ENCODE measurements at regions not wholly inside any gene's neighbourhood (a gene's known extent, or its start where the extent isn't known, plus 50 kb on each side); places are given as distances from the start of the nearest gene placed in this dataset.
"Not testable (repeated sequence)": the region's sequence is repeated elsewhere in the genome, so short reads cannot be mapped to it uniquely, and the experiment has no call there.

DNA sequence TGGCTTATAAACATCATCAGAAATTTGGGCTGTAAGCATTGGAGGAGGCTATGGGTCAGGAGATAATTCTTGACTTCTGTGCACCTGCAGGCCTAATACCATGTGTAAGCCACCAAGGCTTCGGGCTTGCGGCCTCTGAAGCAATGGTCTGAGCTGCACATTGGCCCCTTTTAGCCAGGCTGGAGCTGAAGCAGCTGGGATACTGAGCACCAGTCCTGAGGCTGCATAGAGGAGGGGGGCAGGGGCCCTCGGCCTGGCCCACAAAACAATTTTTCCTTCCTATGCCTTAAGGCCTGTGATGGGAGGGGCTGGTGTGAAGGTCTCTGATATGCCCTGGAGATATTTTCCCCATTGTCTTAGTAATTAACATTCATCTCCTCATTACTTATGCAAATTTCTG is 373.0 kb upstream of the HTR2C start:
- Histone ChIP-seq H3K36me3 (no peaks in the 10 kb centered on the region), H3K27me3 (no peaks in the 10 kb centered on the region), H3K27ac (no peak overlapping the region), H3K4me3 (no peak overlapping the region), H3K4me1 (no peaks in the 10 kb centered on the region), H3K9me3 (no peaks in the 10 kb centered on the region)
- no peak for TF ChIP-seq POLR2A (IDR thresholded peaks at IDR 0.05)
- TF ChIP-seq, protein P1, sequence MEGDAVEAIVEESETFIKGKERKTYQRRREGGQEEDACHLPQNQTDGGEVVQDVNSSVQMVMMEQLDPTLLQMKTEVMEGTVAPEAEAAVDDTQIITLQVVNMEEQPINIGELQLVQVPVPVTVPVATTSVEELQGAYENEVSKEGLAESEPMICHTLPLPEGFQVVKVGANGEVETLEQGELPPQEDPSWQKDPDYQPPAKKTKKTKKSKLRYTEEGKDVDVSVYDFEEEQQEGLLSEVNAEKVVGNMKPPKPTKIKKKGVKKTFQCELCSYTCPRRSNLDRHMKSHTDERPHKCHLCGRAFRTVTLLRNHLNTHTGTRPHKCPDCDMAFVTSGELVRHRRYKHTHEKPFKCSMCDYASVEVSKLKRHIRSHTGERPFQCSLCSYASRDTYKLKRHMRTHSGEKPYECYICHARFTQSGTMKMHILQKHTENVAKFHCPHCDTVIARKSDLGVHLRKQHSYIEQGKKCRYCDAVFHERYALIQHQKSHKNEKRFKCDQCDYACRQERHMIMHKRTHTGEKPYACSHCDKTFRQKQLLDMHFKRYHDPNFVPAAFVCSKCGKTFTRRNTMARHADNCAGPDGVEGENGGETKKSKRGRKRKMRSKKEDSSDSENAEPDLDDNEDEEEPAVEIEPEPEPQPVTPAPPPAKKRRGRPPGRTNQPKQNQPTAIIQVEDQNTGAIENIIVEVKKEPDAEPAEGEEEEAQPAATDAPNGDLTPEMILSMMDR (IDR thresholded peaks at IDR 0.05): no peak
- no peak for DNase-seq

DNA sequence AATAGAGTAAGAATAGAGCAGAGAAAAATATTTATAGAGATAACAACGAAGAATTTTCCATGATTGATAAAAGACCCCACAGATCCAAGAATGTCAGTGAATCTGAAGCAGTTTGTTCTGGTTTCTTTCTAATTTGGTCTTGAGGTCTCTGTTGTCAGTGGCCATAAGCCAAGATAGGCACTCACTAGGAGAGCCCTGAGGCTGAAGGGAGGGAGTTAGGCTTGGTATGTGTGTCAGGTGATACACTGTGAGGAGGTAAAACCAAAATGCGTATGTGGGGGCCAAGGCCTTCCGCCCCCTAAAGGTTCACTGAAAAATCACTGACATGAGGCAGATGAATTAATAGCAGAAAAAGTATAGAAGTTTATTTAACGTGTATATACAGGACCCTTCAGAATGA is 382.3 kb upstream of the HTR2C start:
- H3K4me1 ChIP-seq: no peaks in the 10 kb centered on the region
- no peak overlapping the region for H3K4me3 ChIP-seq
- no peaks in the 10 kb centered on the region for H3K27me3 ChIP-seq
- H3K9me3 ChIP-seq: no peaks in the 10 kb centered on the region
- no peak for DNase-seq
- TF ChIP-seq, protein P1 (IDR thresholded peaks at IDR 0.05): no peak
- H3K36me3 ChIP-seq: no peaks in the 10 kb centered on the region
- H3K27ac ChIP-seq: no peak overlapping the region

DNA sequence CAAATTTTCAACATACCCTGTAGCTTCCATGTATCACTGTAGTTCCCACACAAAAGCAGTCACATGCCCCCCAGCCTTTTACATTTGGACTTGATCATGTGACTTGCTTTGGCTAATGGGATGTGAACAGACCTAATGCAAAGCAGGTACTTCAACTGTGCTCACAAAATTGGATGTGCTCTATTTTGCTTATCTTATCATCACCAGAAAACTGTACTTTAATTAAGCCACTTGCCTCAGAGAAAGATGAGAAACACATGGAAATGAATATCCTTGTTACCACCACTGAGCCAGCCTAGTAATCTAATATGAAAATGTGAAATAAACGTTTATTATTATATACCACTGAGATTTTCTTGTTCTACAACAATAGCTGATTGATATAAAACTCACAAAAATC is 402.7 kb upstream of the HTR2C start:
- H3K9me3 ChIP-seq: no peaks in the 10 kb centered on the region
- DNase-seq: no peak
- H3K4me1 ChIP-seq: no peaks in the 10 kb centered on the region
- H3K4me3 ChIP-seq: no peak overlapping the region
- TF ChIP-seq, protein P1 (IDR thresholded peaks at IDR 0.05): no peak
- no peak for TF ChIP-seq POLR2A (IDR thresholded peaks at IDR 0.05)
- no peaks in the 10 kb centered on the region for H3K27me3 ChIP-seq
- H3K27ac ChIP-seq: no peak overlapping the region
- no peaks in the 10 kb centered on the region for H3K36me3 ChIP-seq

DNA sequence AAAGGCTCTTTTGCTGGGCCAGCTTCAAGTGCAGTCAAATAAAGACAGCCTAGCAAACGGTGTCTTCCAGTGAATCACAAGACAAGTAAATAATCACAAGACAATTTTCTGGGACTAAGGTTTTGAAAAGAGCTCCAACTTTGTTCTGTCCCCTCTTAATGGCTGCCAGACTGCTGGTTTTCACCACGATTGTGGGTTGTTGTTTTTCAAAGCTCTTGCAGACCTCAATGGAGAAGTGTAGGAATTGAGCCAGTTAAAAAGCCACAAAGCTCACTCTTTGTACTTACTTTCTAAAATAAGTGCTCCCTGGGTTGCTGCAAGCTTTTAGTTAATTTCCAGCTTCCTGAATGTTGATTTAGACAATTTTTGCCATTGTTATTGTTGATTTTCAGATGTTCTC is 405.8 kb upstream of the HTR2C start:
- Histone ChIP-seq H3K4me1 (no peaks in the 10 kb centered on the region), H3K27ac (no peak overlapping the region), H3K36me3 (no peaks in the 10 kb centered on the region), H3K9me3 (no peaks in the 10 kb centered on the region), H3K27me3 (no peaks in the 10 kb centered on the region), H3K4me3 (no peak overlapping the region)
- TF ChIP-seq, protein P1 (IDR thresholded peaks at IDR 0.05): no peak
- TF ChIP-seq POLR2A (IDR thresholded peaks at IDR 0.05): no peak
- DNase-seq: no peak

DNA sequence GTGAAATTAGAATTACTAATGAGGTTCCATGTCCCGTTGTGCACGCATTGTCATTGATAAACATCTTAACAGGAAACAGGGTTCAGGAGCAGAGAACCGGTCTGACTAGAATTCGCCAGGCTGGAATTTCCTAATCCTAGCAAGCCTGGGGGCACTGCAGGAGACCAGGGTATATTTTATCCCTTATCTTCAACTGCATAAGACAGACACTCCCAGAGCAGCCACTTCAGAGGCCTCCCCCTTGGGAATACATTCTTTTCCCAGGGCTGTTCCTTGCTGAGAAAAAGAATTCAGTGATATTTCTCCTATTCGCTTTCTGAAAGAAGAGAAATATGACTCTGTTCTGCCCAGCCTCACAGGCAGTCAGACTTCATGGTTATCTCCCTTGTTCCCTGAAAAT is 416.6 kb upstream of the HTR2C start:
- not testable (repeated sequence) for H3K4me3 ChIP-seq, H3K4me1 ChIP-seq, H3K27ac ChIP-seq, DNase-seq, H3K9me3 ChIP-seq, H3K27me3 ChIP-seq, H3K36me3 ChIP-seq

DNA sequence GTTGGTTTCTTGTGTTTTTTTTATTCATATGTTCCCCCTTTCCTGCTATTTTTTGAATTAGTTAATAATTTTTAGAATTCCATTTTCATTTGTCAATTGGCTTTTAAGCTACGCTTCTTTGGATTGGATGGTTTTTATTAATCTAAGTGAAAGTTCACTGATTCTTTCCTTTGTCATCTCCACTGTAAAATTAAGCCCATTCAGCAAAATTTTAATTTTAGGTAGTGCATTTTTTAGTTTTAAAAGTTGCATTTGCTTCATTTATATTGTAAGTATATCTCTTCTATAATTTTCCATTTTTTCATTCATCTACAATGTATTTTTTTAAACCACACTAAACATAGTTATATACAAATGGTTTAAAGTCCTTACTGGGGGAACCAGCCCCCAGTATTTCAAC is 417.3 kb upstream of the HTR2C start:
- Histone ChIP-seq H3K27ac (no peak overlapping the region), H3K36me3 (no peaks in the 10 kb centered on the region), H3K4me1 (no peaks in the 10 kb centered on the region), H3K4me3 (no peak overlapping the region), H3K27me3 (no peaks in the 10 kb centered on the region), H3K9me3 (no peaks in the 10 kb centered on the region)
- no peak for TF ChIP-seq POLR2A (IDR thresholded peaks at IDR 0.05)
- TF ChIP-seq, protein P1 (IDR thresholded peaks at IDR 0.05): no peak
- no peak for DNase-seq
